ENCODE measurements at regions not wholly inside any gene's neighbourhood (a gene's known extent, or its start where the extent isn't known, plus 50 kb on each side); places are given as distances from the start of the nearest gene placed in this dataset.

DNA sequence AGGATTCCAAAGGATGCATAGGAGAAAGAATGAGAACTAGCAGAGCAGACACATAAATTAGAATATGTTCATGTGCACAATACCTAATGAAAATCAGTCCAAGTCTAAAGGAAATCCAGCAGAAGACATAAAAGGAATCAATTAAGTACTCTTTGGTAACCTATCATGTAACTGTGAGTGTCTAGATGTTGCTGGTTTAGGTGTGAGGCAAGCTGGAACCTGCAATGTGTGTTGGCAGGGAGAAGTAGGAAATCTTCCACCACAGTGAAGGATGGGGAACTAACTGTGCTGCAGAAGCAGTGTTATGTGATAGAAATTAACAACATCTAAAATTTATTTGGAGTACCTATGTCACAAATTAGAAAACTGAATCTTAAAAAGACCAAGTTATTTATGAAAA, 330.8 kb upstream of the DKK2 start (continued):
- TF ChIP-seq, protein P1, sequence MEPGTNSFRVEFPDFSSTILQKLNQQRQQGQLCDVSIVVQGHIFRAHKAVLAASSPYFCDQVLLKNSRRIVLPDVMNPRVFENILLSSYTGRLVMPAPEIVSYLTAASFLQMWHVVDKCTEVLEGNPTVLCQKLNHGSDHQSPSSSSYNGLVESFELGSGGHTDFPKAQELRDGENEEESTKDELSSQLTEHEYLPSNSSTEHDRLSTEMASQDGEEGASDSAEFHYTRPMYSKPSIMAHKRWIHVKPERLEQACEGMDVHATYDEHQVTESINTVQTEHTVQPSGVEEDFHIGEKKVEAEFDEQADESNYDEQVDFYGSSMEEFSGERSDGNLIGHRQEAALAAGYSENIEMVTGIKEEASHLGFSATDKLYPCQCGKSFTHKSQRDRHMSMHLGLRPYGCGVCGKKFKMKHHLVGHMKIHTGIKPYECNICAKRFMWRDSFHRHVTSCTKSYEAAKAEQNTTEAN (CRISPR knock-in tag; IDR thresholded peaks at IDR 0.05), result no peak
- no peak for TF ChIP-seq ZNF212 (CRISPR knock-in tag; IDR thresholded peaks at IDR 0.05)

DNA sequence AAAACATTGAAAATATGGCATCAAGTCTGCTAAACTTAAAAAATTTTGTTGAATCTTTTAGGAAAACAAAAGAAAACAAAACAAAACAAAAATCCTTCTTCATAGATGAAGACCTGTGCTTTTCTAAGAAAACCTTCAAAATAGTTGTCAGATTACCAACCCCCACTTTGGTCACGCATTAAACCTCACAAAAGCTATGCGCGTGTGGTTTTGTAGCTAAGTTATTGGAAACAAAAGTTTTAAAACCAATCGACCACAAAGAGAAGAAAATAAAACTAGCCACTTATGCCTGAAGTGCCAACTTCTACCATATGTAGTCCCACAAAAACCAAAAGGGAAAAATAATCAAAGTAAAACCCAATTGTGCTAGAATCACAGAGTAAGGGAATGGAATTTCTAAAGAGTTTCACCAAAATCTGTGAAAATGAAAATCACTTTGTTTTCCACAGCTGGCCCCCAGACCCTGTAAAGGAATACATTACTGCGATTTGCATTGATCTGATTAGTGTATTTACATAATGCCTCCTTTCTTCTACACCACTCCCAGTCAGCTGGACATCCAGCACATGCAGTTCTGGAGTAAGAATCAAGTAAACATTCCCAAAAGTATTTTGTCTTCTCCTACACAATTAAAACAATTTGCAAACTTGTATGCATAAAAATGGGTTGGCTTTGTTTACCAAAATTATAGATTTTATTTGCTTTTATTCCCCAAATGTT, 330.1 kb upstream of the DKK2 start:
- no peak for DNase-seq (ENCODE audit: extremely low read depth in 1 of 4, low spot score in 3 of 4)
- no peak for ATAC-seq
- H3K27ac ChIP-seq (ENCODE audit: extremely low read depth, low read depth, low read length), result no peak overlapping the region
- intact Hi-C loops (cut with micrococcal nuclease), result loop anchor here (10.0 kb wide), 1 partner anchor 369 kb away; no protein-coding TSS in a partner anchor
- no peaks in the 10 kb centered on the region for H3K9me3 ChIP-seq (replicated peaks; ENCODE audit: control insufficient read depth, insufficient read depth, low read depth, low read length)
- H3K9ac ChIP-seq (ENCODE audit: insufficient read depth in 1 of 2, low read depth in 2 of 2, low read length in 2 of 2), result no peak overlapping the region
- no peak overlapping the region for H3K4me3 ChIP-seq
- H3K27me3 ChIP-seq (ENCODE audit: control insufficient read depth in 2 of 2, insufficient read depth in 2 of 2, low read length in 2 of 2), result no peaks in the 10 kb centered on the region
- no peak overlapping the region for H3K4me2 ChIP-seq (ENCODE audit: insufficient read depth, low read length)
- no peaks in the 10 kb centered on the region for H3K36me3 ChIP-seq (ENCODE audit: control insufficient read depth, insufficient read depth, low read length)
- 8% methylated on average over 5 of the region's 5 CpGs for WGBS (ENCODE audit: insufficient coverage, low coverage, missing lambda C conversion rate)
- H3K79me2 ChIP-seq (ENCODE audit: control insufficient read depth, insufficient read depth, low read length), result no peaks in the 10 kb centered on the region
- H3K9me1 ChIP-seq (ENCODE audit: control insufficient read depth, insufficient read depth, low read length), result no peaks in the 10 kb centered on the region
- ChIA-PET POLR2A (no interaction called here), CTCF (ENCODE audit: low intra/inter-chr PET ratio) (no interaction called here)
- H3K4me1 ChIP-seq (replicated peaks in 1 of 2; ENCODE audit: control insufficient read depth in 2 of 2, insufficient read depth in 2 of 2, low read length in 2 of 2), result no peaks in the 10 kb centered on the region
- in situ Hi-C loops (cut with MboI), result no loop called here
- no peak for FAIRE-seq
- BruUV-seq (replicated peaks), result no TSS peak
- H2AFZ ChIP-seq (ENCODE audit: low read depth, low read length), result no peak overlapping the region
- no peaks in the 10 kb centered on the region for H4K20me1 ChIP-seq (replicated peaks; ENCODE audit: control insufficient read depth, insufficient read depth, low read length)
- no peak for TF ChIP-seq ZSCAN32 (CRISPR knock-in tag; IDR thresholded peaks at IDR 0.05)
- TF ChIP-seq, protein P2, sequence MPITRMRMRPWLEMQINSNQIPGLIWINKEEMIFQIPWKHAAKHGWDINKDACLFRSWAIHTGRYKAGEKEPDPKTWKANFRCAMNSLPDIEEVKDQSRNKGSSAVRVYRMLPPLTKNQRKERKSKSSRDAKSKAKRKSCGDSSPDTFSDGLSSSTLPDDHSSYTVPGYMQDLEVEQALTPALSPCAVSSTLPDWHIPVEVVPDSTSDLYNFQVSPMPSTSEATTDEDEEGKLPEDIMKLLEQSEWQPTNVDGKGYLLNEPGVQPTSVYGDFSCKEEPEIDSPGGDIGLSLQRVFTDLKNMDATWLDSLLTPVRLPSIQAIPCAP (CRISPR knock-in tag; IDR thresholded peaks at IDR 0.05; ENCODE audit: borderline replicate concordance), result no peak
- TF ChIP-seq KDM1A (IDR thresholded peaks at IDR 0.05), result no peak
- TF ChIP-seq, protein P3, sequence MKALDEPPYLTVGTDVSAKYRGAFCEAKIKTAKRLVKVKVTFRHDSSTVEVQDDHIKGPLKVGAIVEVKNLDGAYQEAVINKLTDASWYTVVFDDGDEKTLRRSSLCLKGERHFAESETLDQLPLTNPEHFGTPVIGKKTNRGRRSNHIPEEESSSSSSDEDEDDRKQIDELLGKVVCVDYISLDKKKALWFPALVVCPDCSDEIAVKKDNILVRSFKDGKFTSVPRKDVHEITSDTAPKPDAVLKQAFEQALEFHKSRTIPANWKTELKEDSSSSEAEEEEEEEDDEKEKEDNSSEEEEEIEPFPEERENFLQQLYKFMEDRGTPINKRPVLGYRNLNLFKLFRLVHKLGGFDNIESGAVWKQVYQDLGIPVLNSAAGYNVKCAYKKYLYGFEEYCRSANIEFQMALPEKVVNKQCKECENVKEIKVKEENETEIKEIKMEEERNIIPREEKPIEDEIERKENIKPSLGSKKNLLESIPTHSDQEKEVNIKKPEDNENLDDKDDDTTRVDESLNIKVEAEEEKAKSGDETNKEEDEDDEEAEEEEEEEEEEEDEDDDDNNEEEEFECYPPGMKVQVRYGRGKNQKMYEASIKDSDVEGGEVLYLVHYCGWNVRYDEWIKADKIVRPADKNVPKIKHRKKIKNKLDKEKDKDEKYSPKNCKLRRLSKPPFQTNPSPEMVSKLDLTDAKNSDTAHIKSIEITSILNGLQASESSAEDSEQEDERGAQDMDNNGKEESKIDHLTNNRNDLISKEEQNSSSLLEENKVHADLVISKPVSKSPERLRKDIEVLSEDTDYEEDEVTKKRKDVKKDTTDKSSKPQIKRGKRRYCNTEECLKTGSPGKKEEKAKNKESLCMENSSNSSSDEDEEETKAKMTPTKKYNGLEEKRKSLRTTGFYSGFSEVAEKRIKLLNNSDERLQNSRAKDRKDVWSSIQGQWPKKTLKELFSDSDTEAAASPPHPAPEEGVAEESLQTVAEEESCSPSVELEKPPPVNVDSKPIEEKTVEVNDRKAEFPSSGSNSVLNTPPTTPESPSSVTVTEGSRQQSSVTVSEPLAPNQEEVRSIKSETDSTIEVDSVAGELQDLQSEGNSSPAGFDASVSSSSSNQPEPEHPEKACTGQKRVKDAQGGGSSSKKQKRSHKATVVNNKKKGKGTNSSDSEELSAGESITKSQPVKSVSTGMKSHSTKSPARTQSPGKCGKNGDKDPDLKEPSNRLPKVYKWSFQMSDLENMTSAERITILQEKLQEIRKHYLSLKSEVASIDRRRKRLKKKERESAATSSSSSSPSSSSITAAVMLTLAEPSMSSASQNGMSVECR (CRISPR knock-in tag; IDR thresholded peaks at IDR 0.05), result no peak
- TF ChIP-seq TARDBP (IDR thresholded peaks at IDR 0.05), result no peak
- TF ChIP-seq NFE2 (IDR thresholded peaks at IDR 0.05; ENCODE audit: low read depth), result no peak
- TF ChIP-seq, protein P4, sequence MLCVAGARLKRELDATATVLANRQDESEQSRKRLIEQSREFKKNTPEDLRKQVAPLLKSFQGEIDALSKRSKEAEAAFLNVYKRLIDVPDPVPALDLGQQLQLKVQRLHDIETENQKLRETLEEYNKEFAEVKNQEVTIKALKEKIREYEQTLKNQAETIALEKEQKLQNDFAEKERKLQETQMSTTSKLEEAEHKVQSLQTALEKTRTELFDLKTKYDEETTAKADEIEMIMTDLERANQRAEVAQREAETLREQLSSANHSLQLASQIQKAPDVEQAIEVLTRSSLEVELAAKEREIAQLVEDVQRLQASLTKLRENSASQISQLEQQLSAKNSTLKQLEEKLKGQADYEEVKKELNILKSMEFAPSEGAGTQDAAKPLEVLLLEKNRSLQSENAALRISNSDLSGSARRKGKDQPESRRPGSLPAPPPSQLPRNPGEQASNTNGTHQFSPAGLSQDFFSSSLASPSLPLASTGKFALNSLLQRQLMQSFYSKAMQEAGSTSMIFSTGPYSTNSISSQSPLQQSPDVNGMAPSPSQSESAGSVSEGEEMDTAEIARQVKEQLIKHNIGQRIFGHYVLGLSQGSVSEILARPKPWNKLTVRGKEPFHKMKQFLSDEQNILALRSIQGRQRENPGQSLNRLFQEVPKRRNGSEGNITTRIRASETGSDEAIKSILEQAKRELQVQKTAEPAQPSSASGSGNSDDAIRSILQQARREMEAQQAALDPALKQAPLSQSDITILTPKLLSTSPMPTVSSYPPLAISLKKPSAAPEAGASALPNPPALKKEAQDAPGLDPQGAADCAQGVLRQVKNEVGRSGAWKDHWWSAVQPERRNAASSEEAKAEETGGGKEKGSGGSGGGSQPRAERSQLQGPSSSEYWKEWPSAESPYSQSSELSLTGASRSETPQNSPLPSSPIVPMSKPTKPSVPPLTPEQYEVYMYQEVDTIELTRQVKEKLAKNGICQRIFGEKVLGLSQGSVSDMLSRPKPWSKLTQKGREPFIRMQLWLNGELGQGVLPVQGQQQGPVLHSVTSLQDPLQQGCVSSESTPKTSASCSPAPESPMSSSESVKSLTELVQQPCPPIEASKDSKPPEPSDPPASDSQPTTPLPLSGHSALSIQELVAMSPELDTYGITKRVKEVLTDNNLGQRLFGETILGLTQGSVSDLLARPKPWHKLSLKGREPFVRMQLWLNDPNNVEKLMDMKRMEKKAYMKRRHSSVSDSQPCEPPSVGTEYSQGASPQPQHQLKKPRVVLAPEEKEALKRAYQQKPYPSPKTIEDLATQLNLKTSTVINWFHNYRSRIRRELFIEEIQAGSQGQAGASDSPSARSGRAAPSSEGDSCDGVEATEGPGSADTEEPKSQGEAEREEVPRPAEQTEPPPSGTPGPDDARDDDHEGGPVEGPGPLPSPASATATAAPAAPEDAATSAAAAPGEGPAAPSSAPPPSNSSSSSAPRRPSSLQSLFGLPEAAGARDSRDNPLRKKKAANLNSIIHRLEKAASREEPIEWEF (CRISPR knock-in tag; IDR thresholded peaks at IDR 0.05), result no peak

All from K562 (cell line).